ENCODE measurements at regions not wholly inside any gene's neighbourhood (a gene's known extent, or its start where the extent isn't known, plus 50 kb on each side); places are given as distances from the start of the nearest gene placed in this dataset.

- H3K36me3 ChIP-seq = no peaks in the 10 kb centered on the region
- no peaks in the 10 kb centered on the region for H3K4me1 ChIP-seq
- no peak for ATAC-seq
- H3K27ac ChIP-seq = no peak overlapping the region
- intact Hi-C loops (cut with DNase I) = no loop called here
- TF ChIP-seq CTCF (IDR thresholded peaks at IDR 0.05) = no peak
- no peak overlapping the region for H3K4me3 ChIP-seq
- 94 to 97% methylated on average over 3 of the region's 3 CpGs for WGBS, 2 donors
- no peak for DNase-seq
- H3K9me3 ChIP-seq = no peaks in the 10 kb centered on the region
- H3K27me3 ChIP-seq = no peaks in the 10 kb centered on the region
Measured at GRCh38 chr2:59583173-59583765, 970.2 kb downstream of the BCL11A start.

GRCh38 chr2:59578349-59578748 lies 975.1 kb downstream of the BCL11A start:
- Histone ChIP-seq H3K27ac (no peak overlapping the region), H3K27me3 (no peaks in the 10 kb centered on the region), H3K4me3 (no peak overlapping the region), H3K36me3 (no peaks in the 10 kb centered on the region), H3K4me1 (no peaks in the 10 kb centered on the region), H3K9me3 (no peaks in the 10 kb centered on the region)
- intact Hi-C loops (cut with DNase I) = no loop called here
- DNase-seq = no peak
- no peak for TF ChIP-seq CTCF (IDR thresholded peaks at IDR 0.05)
- 88 to 89% methylated on average over 3 of the region's 3 CpGs for WGBS, 2 donors
- ATAC-seq = no peak

- DNase-seq (no peak), ATAC-seq (no peak)
- TF ChIP-seq CTCF (IDR thresholded peaks at IDR 0.05) = no peak
- Histone ChIP-seq H3K4me3 (no peak overlapping the region), H3K36me3 (no peaks in the 10 kb centered on the region), H3K27ac (no peak overlapping the region), H3K9me3 (no peaks in the 10 kb centered on the region), H3K27me3 (no peaks in the 10 kb centered on the region), H3K4me1 (peaks cover 0 to 10% (median 0%) of the 10 kb centered on the region in 9 donors)
- 94 to 97% methylated on average over 1 of the region's 1 CpG for WGBS, 2 donors
- intact Hi-C loops (cut with DNase I) = no loop called here
Measured at GRCh38 chr2:59575191-59575590, 978.3 kb downstream of the BCL11A start.

GRCh38 chr2:59572227-59572626 lies 981.2 kb downstream of the BCL11A start:
- WGBS, 2 donors = 42 to 57% methylated on average over 4 of the region's 4 CpGs

More at GRCh38 chr2:59572227-59572626, 981.2 kb downstream of the BCL11A start:
- Histone ChIP-seq H3K4me3 (no peak overlapping the region), H3K27me3 (no peaks in the 10 kb centered on the region), H3K36me3 (no peaks in the 10 kb centered on the region), H3K9me3 (no peaks in the 10 kb centered on the region), H3K4me1 (peaks cover 0 to 28% (median 11%) of the 10 kb centered on the region in 9 donors), H3K27ac (no peak overlapping the region)
- no peak for DNase-seq
- no peak for TF ChIP-seq CTCF (IDR thresholded peaks at IDR 0.05)
- peak in 2 of 8 donors; percentile 11 to 46 for ATAC-seq
- intact Hi-C loops (cut with DNase I) = no loop called here

Measured in heart right ventricle (tissue), 16 donors.